ENCODE measurements at regions not wholly inside any gene's neighbourhood (a gene's known extent, or its start where the extent isn't known, plus 50 kb on each side); places are given as distances from the start of the nearest gene placed in this dataset.

DNA sequence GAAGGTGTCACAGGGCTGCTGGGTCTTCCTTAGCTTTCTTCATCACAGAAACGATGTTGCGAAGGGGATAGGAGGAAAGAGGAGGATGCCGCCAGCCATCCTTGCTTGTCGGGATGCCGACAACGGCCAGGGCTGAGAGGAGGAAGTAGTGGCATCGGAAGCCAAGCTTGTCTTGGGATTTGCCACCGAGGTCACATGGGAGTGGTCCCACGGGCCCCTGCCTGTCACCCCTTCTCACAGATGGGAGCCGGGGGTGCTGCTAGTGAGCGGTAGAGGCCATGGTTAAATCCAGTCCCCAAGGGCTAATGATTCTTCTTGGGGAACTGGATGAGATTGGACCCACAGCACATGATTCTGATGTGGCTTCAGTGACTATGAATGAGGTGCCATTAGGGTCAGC, 1375.8 kb downstream of the BRD1 start:
- DNase-seq = no peak

- no peak for DNase-seq
These were observed 1377.4 kb downstream of the BRD1 start for GRCh38 chr22:48450188-48450825.

GRCh38 chr22:48449466-48450187, 1378.0 kb downstream of the BRD1 start:
- DNase-seq = no peak

DNA sequence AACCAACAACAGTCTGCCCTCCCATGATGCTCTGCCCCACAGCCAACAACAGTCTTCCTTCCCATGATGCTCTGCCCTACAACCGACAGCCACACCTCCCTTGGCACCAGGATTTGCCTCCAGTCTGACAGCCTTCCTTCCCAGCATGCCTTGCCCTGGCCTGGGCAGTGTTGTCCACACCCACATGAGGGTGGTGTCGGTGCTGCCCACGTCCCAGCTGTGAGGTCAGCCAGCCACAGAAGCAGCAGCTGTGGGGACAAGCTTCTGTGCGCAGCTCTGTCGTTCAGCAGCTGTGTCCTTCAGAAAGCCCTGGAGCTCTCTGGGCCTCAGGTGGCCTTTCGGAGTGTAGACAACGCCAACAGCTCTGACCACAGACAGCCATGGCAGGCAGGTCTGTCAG, 1378.9 kb downstream of the BRD1 start:
- DNase-seq = no peak

DNA sequence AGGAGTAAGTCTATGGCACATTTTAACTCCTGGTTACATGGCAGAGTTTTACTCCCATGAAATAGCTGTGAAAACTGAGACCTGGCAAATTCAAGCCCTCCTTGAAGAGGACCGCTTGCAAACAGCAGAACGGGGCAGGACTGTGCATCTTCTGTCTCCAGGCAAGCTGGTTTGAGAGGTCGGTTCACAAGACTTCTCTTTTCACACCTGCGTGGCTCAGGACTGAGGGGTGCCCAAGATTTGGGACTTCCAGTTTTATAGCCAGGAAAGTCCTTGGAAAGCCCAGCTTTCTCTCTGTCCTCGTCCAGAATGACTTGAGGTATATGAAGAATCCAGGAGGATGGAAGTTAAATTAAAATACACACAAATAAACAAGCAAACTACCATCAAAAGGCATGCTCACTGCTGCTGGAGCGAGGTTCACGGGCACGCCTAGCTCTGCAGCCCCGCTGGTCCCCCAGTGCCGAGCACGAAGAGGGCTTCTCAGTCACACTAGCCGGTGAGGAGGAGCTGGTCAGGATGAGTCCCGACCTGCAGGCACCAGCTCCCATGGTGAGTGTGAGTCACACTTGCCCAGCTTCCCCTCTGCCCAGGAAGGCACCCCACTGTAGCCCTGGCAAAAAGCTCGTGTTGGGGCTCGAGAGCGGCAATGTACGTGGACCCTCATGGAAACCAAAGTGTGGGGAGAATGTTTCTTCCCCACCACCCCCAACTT, 1382.4 kb downstream of the BRD1 start:
- DNase-seq = no peak

DNA sequence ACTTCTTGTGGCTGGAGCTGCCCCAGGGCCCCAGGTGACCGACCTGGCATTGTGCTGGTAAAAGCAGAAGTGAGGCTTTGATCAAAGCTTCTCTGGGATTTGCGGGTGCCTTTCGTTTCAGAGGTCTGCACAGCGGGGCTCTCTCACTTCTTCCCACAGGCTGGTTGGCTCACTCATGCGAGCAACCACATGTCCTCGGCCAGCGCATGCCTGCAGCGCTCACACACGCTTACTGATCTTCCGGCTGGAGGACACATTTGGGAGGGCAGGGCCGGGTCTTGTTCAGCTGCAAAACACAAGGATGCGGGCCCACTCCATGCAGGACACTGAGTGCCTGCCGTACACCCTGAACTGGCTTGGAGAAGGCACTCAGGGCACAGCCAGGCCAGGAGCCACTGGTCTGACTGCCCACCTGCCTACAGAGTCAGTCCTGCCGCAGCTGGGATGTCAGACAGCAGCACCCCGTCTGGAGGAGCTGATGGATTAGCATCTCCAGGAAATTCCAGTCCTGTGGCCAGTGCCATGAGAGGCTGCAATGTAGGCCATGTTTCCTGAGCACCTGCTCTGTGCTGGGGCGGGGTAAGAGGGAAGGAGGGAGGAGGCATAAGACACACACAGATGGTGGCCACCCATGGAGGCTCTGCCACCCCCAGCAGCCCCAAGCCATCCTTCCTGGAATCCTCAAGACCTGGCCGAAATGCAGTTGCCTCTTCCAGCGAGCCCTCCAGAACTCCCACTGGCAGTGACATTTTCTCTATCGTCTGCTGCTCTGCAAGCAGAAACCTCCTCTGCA, 1383.2 kb downstream of the BRD1 start:
- DNase-seq = peak; percentile 35

DNA sequence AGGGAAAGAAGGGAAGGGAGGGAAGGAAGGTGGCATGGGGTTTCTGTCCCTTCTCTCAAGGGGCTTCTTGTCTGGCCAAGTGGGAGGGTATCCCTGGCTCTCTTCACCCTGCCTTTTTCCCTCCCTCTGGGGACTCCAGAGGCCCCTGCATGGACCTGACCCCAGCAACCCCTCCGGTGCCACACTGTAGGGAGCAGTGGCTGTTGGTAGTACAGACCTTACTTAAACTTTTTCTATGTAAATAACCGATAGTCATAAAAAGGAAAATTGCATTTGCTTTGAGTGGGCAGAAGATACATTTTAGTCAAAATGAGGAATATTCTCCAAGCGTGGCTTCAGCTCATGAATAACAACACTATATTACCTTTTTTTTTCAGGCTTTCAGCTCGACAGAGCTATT, 1384.0 kb downstream of the BRD1 start:
- DNase-seq = no peak

DNA sequence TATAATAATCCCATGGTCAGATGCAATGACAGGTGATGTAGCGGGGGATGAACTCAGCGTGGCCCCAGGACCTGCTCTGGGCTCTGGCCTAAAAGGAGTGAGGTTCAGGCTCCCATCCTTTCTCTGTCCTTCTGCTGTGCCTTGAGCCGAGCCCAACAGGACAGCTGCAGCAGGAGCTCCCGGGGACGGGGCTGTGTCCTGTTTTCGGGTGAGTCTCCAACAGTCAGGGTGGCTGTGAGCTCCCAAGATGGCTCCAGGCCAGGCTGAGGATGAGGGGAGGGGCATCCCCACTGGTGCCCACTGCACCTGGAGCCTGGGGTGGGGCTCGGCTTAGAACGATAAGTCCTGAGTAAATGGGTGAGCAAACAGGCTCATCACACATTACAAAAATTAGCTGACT, 1385.0 kb downstream of the BRD1 start:
- DNase-seq = no peak

DNA sequence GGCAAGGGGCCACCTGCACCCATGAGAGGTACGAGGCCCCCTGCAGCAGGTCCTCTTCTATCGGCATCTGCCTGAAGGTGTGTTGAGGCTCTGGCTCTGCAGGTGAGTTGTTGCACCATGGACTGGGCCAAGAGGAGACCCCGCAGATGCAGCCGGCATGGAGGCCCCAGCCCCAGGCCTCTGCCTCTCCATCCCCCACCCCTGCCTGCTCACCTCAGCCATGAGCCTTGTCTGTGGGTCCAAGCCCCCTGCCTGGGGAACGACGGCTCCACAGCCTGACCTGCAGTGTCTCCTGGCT, 1386.2 kb downstream of the BRD1 start:
- no peak for DNase-seq

DNA sequence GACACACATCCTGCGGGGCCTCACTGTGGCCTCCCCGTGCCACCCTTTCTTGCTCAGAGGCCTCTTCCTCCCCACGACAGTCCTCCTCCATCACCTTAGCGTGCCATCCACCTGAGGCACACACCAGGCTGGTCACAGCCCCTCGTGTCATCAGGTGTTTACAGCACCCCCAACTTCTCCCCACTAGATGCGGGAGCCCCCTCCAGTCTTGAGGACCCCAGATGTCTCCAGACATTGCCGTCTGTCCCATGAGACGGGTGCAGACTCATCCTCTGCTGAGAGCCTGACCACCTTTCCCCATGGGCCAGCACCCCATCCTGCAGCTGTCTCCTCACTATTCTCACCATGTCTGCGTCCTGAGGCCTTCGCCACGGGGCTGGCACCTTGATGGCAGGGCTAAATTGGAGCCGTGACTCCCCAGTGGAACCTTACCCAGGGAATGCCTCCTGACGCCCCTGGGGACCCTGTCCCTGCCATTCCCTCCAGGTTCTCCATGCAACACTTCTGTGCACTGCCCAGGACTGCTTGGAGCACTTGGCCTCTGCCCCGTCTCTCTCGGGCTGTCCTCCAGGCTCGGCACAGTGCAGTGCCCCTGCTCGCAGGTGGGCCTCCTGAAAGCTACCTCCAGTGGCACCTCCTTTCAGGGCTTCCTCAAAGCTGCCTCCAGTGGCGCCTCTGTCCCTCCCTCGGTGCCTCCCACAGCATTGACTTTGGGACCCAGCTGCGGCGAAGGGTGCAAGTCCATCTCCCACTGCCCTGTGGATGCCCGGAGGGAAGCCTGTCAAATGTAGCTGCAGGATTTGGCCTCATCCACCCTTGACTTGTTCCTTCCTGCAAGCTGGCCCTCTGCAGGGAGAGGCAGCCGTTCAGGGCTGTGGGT, 1386.8 kb downstream of the BRD1 start:
- DNase-seq = no peak

GRCh38 chr22:48440176-48440575, 1387.5 kb downstream of the BRD1 start:
- no peak for DNase-seq

GRCh38 chr22:48439560-48440135, 1388.0 kb downstream of the BRD1 start:
- no peak for DNase-seq

DNA sequence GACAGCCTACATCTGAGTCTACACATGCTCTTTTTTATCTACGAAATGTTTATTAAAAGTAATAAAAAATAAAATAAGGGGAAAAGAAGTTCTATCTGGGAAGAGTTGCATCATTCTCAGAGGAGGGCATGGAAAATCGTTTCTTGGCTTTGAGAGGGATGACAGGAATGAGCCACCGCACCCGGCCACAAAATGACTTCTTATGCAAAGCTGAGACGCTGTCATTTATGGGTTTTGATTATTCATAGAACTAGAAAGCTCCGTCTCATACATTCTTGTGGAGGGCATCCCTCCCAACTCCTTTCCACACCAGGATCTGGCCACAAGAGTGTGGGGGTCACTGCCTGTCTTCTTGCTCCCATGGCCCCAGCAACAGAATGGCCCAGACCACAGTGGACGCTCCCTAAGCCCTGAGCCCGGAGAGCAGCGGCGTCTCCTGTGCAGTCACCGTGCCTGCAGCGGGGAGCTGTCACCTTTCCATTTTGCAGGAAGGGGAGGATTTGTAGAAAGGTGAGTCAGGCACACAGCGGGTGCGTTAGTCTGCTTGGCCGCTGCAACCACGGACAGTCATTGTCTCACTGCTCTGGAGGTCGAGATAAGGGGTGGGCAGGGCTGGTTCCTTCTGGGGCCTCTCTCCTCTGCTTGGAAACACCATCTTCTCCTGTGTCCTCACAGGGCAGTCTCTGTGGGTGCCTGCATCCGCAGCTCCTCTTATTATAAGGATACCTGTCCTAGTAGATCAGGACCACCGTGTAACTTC, 1388.7 kb downstream of the BRD1 start:
- DNase-seq = no peak

DNA sequence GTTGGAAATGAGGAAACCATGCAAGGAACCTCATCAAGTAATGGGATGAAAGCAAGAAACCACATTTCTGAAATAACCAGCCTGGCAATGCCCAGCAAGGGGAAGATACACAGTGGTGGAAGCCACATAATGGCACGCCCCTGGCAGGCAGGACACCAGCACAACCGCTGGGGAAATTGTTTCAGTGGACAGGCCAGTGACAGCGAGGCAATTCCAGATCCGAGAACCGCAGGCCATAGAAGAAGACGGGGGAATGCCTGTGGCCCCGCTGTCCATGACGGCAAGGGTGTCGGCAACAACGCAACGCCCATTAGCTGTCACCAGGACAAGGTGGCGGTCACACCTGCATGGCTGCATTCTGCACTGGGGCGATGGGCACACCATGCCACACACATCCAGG, 1389.6 kb downstream of the BRD1 start:
- DNase-seq = no peak

- DNase-seq = no peak
These were observed 1391.3 kb downstream of the BRD1 start for GRCh38 chr22:48436201-48436931.

- no peak for DNase-seq
These were observed 1392.8 kb downstream of the BRD1 start for GRCh38 chr22:48434868-48435250.

GRCh38 chr22:48434156-48434867, 1393.4 kb downstream of the BRD1 start:
- DNase-seq = no peak

DNA sequence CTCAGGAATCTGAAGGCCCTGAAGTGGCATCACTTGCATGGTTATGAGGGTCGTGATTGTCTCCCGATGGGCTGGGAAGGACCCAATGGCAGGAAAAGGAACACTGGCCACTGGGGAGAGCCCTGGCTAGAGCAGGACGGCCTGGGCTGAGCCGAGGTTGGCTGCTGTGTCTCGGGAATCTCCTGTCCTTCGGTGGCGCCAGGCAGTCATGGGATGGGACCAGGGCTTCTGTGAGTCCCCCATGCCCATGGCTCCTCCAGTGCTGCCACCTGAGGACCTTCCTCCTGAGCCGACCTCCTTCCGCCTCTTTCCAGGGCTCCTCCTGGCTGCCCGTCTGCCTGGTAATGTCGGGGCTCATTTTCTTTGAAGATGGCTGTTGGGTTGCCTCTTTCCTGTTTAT, 1394.0 kb downstream of the BRD1 start:
- no peak for DNase-seq

GRCh38 chr22:48432781-48433518, 1394.7 kb downstream of the BRD1 start:
- no peak for DNase-seq
